T-helper 1 cell (primary cell): ENCODE measurements at regions not wholly inside any gene's neighbourhood (a gene's known extent, or its start where the extent isn't known, plus 50 kb on each side); places are given as distances from the start of the nearest gene placed in this dataset.

Experiments used
- DNase-seq, 5 donors: peaks; one replicate each; pipeline ENCODE4 v3.0.0-alpha.2; 2012 to 2020

GRCh38 chr3:124248471-124249028 lies 256.6 kb upstream of the ROPN1 start:
- no peak for DNase-seq

GRCh38 chr3:124249038-124249437 lies 257.1 kb upstream of the ROPN1 start:
- no peak for DNase-seq

- no peak for DNase-seq
Observed at GRCh38 chr3:124250053-124250452, 258.1 kb upstream of the ROPN1 start.

- no peak for DNase-seq
Observed at GRCh38 chr3:124256156-124256555, 264.2 kb upstream of the ROPN1 start.

- DNase-seq = no peak
Observed at GRCh38 chr3:124256599-124256998, 264.7 kb upstream of the ROPN1 start.

GRCh38 chr3:124257336-124257864 lies 265.5 kb upstream of the ROPN1 start:
- DNase-seq = no peak

GRCh38 chr3:124258057-124258500 lies 266.2 kb upstream of the ROPN1 start:
- DNase-seq = no peak

GRCh38 chr3:124260206-124260915 lies 268.4 kb upstream of the ROPN1 start:
- no peak for DNase-seq

GRCh38 chr3:124261306-124261705 lies 269.4 kb upstream of the ROPN1 start:
- no peak for DNase-seq

GRCh38 chr3:124263168-124263567 lies 271.2 kb upstream of the ROPN1 start:
- no peak for DNase-seq

GRCh38 chr3:124264346-124264745 lies 272.4 kb upstream of the ROPN1 start:
- DNase-seq = no peak

- no peak for DNase-seq
Observed at GRCh38 chr3:124266487-124266886, 274.6 kb upstream of the ROPN1 start.

GRCh38 chr3:124267406-124267805 lies 275.5 kb upstream of the ROPN1 start:
- no peak for DNase-seq

GRCh38 chr3:124268355-124268754 lies 276.4 kb upstream of the ROPN1 start:
- no peak for DNase-seq

- DNase-seq = no peak
Observed at GRCh38 chr3:124269619-124270018, 277.7 kb upstream of the ROPN1 start.

- DNase-seq = no peak
Observed at GRCh38 chr3:124272605-124273151, 280.8 kb upstream of the ROPN1 start.

GRCh38 chr3:124273651-124274050 lies 281.7 kb upstream of the ROPN1 start:
- no peak for DNase-seq

GRCh38 chr3:124274051-124274450 lies 282.1 kb upstream of the ROPN1 start:
- DNase-seq = no peak

- DNase-seq = no peak
Observed at GRCh38 chr3:124275412-124275811, 283.5 kb upstream of the ROPN1 start.

- DNase-seq = no peak
Observed at GRCh38 chr3:124276133-124276532, 284.2 kb upstream of the ROPN1 start.

- no peak for DNase-seq
Observed at GRCh38 chr3:124276539-124277143, 284.7 kb upstream of the ROPN1 start.

- no peak for DNase-seq
Observed at GRCh38 chr3:124277144-124277890, 285.4 kb upstream of the ROPN1 start.
